ENCODE measurements at regions not wholly inside any gene's neighbourhood (a gene's known extent, or its start where the extent isn't known, plus 50 kb on each side); places are given as distances from the start of the nearest gene placed in this dataset.

DNA sequence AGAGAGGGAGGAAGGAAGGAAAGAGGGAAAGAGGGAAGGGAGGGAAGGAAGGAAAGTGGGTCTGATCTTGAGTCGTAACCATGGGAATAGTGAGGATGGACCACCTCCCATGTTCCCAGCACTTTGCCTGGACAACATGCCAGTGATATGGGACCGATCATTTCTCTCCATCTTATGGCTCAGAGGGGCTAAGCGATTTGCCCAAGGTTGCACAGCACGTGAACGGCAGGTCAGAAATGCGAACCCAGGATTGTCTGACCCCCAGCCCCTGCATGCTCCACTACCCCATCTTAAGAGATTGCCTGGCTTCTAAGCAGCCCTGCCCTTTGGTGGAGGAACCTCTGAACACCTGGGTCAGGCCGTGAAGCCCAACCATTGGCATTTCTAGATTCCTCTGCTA is 109.0 kb upstream of the CARD11 start:
- TF ChIP-seq POLR2A (IDR thresholded peaks at IDR 0.05; ENCODE audit: low read depth, low read length) = no peak
- no peak for TF ChIP-seq POLR2AphosphoS5 (IDR thresholded peaks at IDR 0.05; ENCODE audit: low read depth, low read length)
- TF ChIP-seq POU2F2 (IDR thresholded peaks at IDR 0.05; ENCODE audit: low read depth, low read length) = no peak
